ENCODE measurements at regions not wholly inside any gene's neighbourhood (a gene's known extent, or its start where the extent isn't known, plus 50 kb on each side); places are given as distances from the start of the nearest gene placed in this dataset.

DNA sequence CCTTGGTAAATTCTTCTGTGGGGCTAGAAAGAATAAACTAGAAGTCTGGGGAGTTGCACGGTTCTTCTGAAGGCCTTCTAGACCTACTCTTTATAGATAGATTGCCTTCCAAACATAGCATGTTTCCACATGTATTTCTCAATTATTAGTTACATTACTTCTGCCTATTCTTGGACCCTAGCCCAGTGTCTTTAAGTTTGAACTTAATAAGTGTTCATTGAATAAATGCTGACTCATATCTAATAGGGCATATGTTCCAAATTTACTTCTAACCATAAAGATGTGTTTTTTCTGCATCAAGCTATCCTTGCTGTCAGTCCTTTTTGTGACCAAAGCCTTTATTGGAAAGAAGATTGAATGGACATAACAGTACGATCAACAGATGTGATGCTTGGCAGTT lies 503.6 kb upstream of the ZFP42 start:
- Histone ChIP-seq H3K9me2 (replicated peaks; ENCODE audit: insufficient read depth, low read length) (no peaks in the 10 kb centered on the region), H3K4me3 (ENCODE audit: insufficient read depth, low read length, poor library complexity, severe bottlenecking) (no peak overlapping the region), H2AFZ (ENCODE audit: low read depth, low read length, severe bottlenecking) (no peak overlapping the region), H3K4me2 (ENCODE audit: low read depth, low read length, poor library complexity, severe bottlenecking) (no peak overlapping the region), H3F3A (ENCODE audit: insufficient read depth) (no peaks in the 10 kb centered on the region), H3K79me2 (ENCODE audit: insufficient read depth, low read length) (no peaks in the 10 kb centered on the region), H4K20me1 (ENCODE audit: low read depth, low read length) (no peaks in the 10 kb centered on the region), H3K27ac (ENCODE audit: low read depth, low read length) (no peak overlapping the region), H3K9me3 (ENCODE audit: insufficient read depth, low read length) (no peaks in the 10 kb centered on the region), H3K27me3 (ENCODE audit: low read length) (no peaks in the 10 kb centered on the region), H3K9ac (ENCODE audit: low read length) (no peak overlapping the region), H3K36me3 (ENCODE audit: low read length) (no peaks in the 10 kb centered on the region)
- TF ChIP-seq CTCF (IDR thresholded peaks at IDR 0.05; ENCODE audit: insufficient read depth, low read length, poor library complexity, severe bottlenecking) (no peak), EZH2phosphoT487 (conservative IDR thresholded peaks at IDR 0.05; ENCODE audit: low read length) (no peak)

- no peaks in the 10 kb centered on the region for H3K36me3 ChIP-seq (ENCODE audit: low read length)
- no peak overlapping the region for H3K4me2 ChIP-seq (ENCODE audit: low read depth, low read length, poor library complexity, severe bottlenecking)
- H3K9me3 ChIP-seq (ENCODE audit: insufficient read depth, low read length): no peaks in the 10 kb centered on the region
- H4K20me1 ChIP-seq (ENCODE audit: low read depth, low read length): no peaks in the 10 kb centered on the region
- TF ChIP-seq CTCF (IDR thresholded peaks at IDR 0.05; ENCODE audit: insufficient read depth, low read length, poor library complexity, severe bottlenecking): no peak
- TF ChIP-seq EZH2phosphoT487 (conservative IDR thresholded peaks at IDR 0.05; ENCODE audit: low read length): no peak
- no peaks in the 10 kb centered on the region for H3F3A ChIP-seq (ENCODE audit: insufficient read depth)
- H3K9ac ChIP-seq (ENCODE audit: low read length): no peak overlapping the region
- H3K27ac ChIP-seq (ENCODE audit: low read depth, low read length): no peak overlapping the region
- no peak overlapping the region for H2AFZ ChIP-seq (ENCODE audit: low read depth, low read length, severe bottlenecking)
- no peaks in the 10 kb centered on the region for H3K27me3 ChIP-seq (ENCODE audit: low read length)
- no peaks in the 10 kb centered on the region for H3K9me2 ChIP-seq (replicated peaks; ENCODE audit: insufficient read depth, low read length)
- no peaks in the 10 kb centered on the region for H3K79me2 ChIP-seq (ENCODE audit: insufficient read depth, low read length)
- H3K4me3 ChIP-seq (ENCODE audit: insufficient read depth, low read length, poor library complexity, severe bottlenecking): no peak overlapping the region
Observed at GRCh38 chr4:187493661-187494060, 501.9 kb upstream of the ZFP42 start.

DNA sequence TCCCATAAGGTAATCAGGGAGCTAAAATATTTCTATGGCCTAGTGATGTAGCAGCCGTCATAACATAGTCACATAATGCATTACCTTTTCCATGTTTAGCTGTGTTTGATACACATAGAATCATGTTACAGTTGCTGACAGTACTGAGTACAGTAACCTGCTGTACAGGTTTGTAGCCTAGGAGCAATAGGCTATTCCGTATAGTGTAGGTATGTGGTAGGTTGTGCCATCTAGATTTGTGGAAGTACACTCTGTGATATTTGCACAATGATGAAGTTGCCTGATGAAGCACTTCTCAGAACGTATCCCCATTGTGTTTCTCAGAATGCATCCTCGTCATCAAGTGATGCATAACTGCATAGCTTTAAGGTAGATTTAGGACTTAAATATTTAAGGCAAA lies 495.6 kb upstream of the ZFP42 start:
- Histone ChIP-seq H3K36me3 (ENCODE audit: low read length) (no peaks in the 10 kb centered on the region), H3K27me3 (ENCODE audit: low read length) (no peaks in the 10 kb centered on the region), H3F3A (ENCODE audit: insufficient read depth) (no peaks in the 10 kb centered on the region), H3K9me3 (ENCODE audit: insufficient read depth, low read length) (no peaks in the 10 kb centered on the region), H3K9ac (ENCODE audit: low read length) (no peak overlapping the region), H3K4me2 (ENCODE audit: low read depth, low read length, poor library complexity, severe bottlenecking) (no peak overlapping the region), H3K9me2 (replicated peaks; ENCODE audit: insufficient read depth, low read length) (no peaks in the 10 kb centered on the region), H3K4me3 (ENCODE audit: insufficient read depth, low read length, poor library complexity, severe bottlenecking) (no peak overlapping the region), H2AFZ (ENCODE audit: low read depth, low read length, severe bottlenecking) (no peak overlapping the region), H3K27ac (ENCODE audit: low read depth, low read length) (no peak overlapping the region), H3K79me2 (ENCODE audit: insufficient read depth, low read length) (no peaks in the 10 kb centered on the region), H4K20me1 (ENCODE audit: low read depth, low read length) (no peaks in the 10 kb centered on the region)
- no peak for TF ChIP-seq CTCF (IDR thresholded peaks at IDR 0.05; ENCODE audit: insufficient read depth, low read length, poor library complexity, severe bottlenecking)
- no peak for TF ChIP-seq EZH2phosphoT487 (conservative IDR thresholded peaks at IDR 0.05; ENCODE audit: low read length)

DNA sequence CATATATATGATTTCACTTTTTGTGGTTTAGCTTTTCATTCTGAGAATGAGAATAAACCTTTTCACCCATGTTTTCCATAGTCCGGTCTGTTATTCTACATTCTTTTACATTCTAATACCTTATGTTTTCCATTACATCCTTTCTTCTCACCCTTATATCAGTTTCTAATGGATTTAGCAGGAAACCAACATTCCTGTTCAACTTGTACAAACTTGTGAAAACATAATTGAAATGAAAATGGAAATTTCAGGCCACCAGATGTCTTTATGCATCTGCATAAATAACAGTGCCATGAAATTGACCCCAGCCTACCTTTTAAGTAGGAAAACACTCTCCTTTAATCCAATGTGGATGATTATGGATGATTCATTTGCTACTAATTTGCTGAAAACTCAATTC lies 494.8 kb upstream of the ZFP42 start:
- Histone ChIP-seq H3K79me2 (ENCODE audit: insufficient read depth, low read length) (no peaks in the 10 kb centered on the region), H4K20me1 (ENCODE audit: low read depth, low read length) (no peaks in the 10 kb centered on the region), H3K9me3 (ENCODE audit: insufficient read depth, low read length) (no peaks in the 10 kb centered on the region), H3K4me3 (ENCODE audit: insufficient read depth, low read length, poor library complexity, severe bottlenecking) (no peak overlapping the region), H3K9me2 (replicated peaks; ENCODE audit: insufficient read depth, low read length) (no peaks in the 10 kb centered on the region), H3K36me3 (ENCODE audit: low read length) (no peaks in the 10 kb centered on the region), H3K27me3 (ENCODE audit: low read length) (no peaks in the 10 kb centered on the region), H2AFZ (ENCODE audit: low read depth, low read length, severe bottlenecking) (no peak overlapping the region), H3K27ac (ENCODE audit: low read depth, low read length) (no peak overlapping the region), H3K9ac (ENCODE audit: low read length) (no peak overlapping the region), H3K4me2 (ENCODE audit: low read depth, low read length, poor library complexity, severe bottlenecking) (no peak overlapping the region), H3F3A (ENCODE audit: insufficient read depth) (no peaks in the 10 kb centered on the region)
- TF ChIP-seq CTCF (IDR thresholded peaks at IDR 0.05; ENCODE audit: insufficient read depth, low read length, poor library complexity, severe bottlenecking) (no peak), EZH2phosphoT487 (conservative IDR thresholded peaks at IDR 0.05; ENCODE audit: low read length) (no peak)

Measured in SU-DHL-6 (cell line).